IMR-90 (cell line): ENCODE measurements at regions not wholly inside any gene's neighbourhood (a gene's known extent, or its start where the extent isn't known, plus 50 kb on each side); places are given as distances from the start of the nearest gene placed in this dataset.

Source experiments
- ATAC-seq: fragments of 200-7000 bp; cut with Tn5 transposase; 2 replicates; pipeline ENCODE4 v1.9.1; 2020; ENCODE audit warnings: low read depth, mild to moderate bottlenecking, moderate library complexity
- BruUV-seq: library from RNA; stranded (reverse); fragments of 400-500 nt; replicated peaks from 2 replicates; lab custom pipeline; 2021; lab: Mats Ljungman, UMichigan
- CTCF ChIA-PET: fragments of 300-600 bp; formaldehyde crosslinking; extraction: SDS; loops from one replicate; lab custom pipeline; 2021; ENCODE audit warnings: antibody characterized with exemption; lab: Yijun Ruan, JAX
- POLR2A ChIA-PET: fragments of 300-600 bp; sonication (Branson Sonifier 250); formaldehyde crosslinking; loops from one replicate; lab custom pipeline; 2022; ENCODE audit warnings: antibody characterized with exemption; ENCODE audit not compliant: unreplicated experiment; lab: Charles Lee
- DNase-seq: peaks from one replicate; pipeline ENCODE4 v3.0.0; 2013
- H2AFZ ChIP-seq: replicated peaks from 2 replicates; pipeline ENCODE3; 2013; ENCODE audit warnings: low read length, mild to moderate bottlenecking; ENCODE audit not compliant: poor library complexity
- H2AK5ac ChIP-seq: 2 replicates; pipeline ENCODE4 v1.6.1; 2013; ENCODE audit warnings: low read depth, low read length, inconsistent platforms
- H2AK9ac ChIP-seq: replicated peaks from 2 replicates; pipeline ENCODE3; 2013; ENCODE audit warnings: mild to moderate bottlenecking, low read depth, low read length, moderate library complexity; ENCODE audit not compliant: poor library complexity
- H2BK120ac ChIP-seq: 2 replicates; pipeline ENCODE4 v1.6.1; 2013; ENCODE audit warnings: low read depth, low read length, inconsistent platforms
- H2BK15ac ChIP-seq: 3 replicates; pipeline ENCODE4 v1.6.1; 2013; ENCODE audit warnings: low read depth, low read length, inconsistent platforms
- H2BK20ac ChIP-seq: 2 replicates; pipeline ENCODE4 v1.6.1; 2013; ENCODE audit warnings: low read depth, mild to moderate bottlenecking, inconsistent platforms, low read length, moderate library complexity
- H2BK5ac ChIP-seq: 2 replicates; pipeline ENCODE4 v1.6.1; 2013; ENCODE audit warnings: mild to moderate bottlenecking, low read depth, low read length, inconsistent platforms; ENCODE audit not compliant: poor library complexity, severe bottlenecking
- H3K14ac ChIP-seq: replicated peaks from 2 replicates; pipeline ENCODE4 v1.6.1; 2013; ENCODE audit warnings: low read depth, low read length, inconsistent platforms
- H3K18ac ChIP-seq: 2 replicates; pipeline ENCODE4 v1.6.1; 2013; ENCODE audit warnings: low read depth, low read length, control low read depth
- H3K23ac ChIP-seq: 2 replicates; pipeline ENCODE4 v1.6.1; 2013; ENCODE audit warnings: low read depth, low read length, inconsistent platforms
- H3K27ac ChIP-seq: 2 replicates; pipeline ENCODE4 v1.5.1; 2013; ENCODE audit warnings: mild to moderate bottlenecking, control low read depth, low read length; ENCODE audit not compliant: insufficient read depth
- H3K27me3 ChIP-seq: 2 replicates; pipeline ENCODE4 v1.6.1; 2013; ENCODE audit warnings: low read length; ENCODE audit not compliant: control insufficient read depth, insufficient read depth
- H3K36me3 ChIP-seq: 2 replicates; pipeline ENCODE4 v1.6.1; 2013; ENCODE audit warnings: low read length, mixed read lengths; ENCODE audit not compliant: control insufficient read depth, insufficient read depth
- H3K4ac ChIP-seq: 2 replicates; pipeline ENCODE4 v1.6.1; 2013; ENCODE audit warnings: low read depth, low read length, inconsistent platforms
- H3K4me1 ChIP-seq: 2 replicates; pipeline ENCODE4 v1.6.1; 2013; ENCODE audit warnings: low read length, mixed read lengths; ENCODE audit not compliant: control insufficient read depth, insufficient read depth
- H3K4me2 ChIP-seq: 2 replicates; pipeline ENCODE4 v1.6.1; 2013; ENCODE audit warnings: low read depth, mild to moderate bottlenecking, control low read depth, low read length, moderate library complexity
- H3K4me3 ChIP-seq: 2 replicates; pipeline ENCODE4 v1.5.1; 2013; ENCODE audit warnings: low read depth, mild to moderate bottlenecking, control low read depth, low read length, moderate library complexity; ENCODE audit not compliant: insufficient read depth
- H3K56ac ChIP-seq: 2 replicates; pipeline ENCODE4 v1.6.1; 2013; ENCODE audit warnings: low read length, inconsistent platforms; ENCODE audit not compliant: insufficient read depth; ENCODE audit errors: extremely low read depth
- H3K79me1 ChIP-seq, 2 experiments: 2 replicates each; pipeline ENCODE4 v1.6.1; 2013; ENCODE audit warnings: low read length in 2 of 2, inconsistent platforms in 1 of 2, low read depth in 1 of 2
- H3K9ac ChIP-seq: 2 replicates; pipeline ENCODE4 v1.6.1; 2013; ENCODE audit warnings: low read depth, low read length, control low read depth
- H3K9me1 ChIP-seq: 2 replicates; pipeline ENCODE4 v1.6.1; 2013; ENCODE audit warnings: low read length, inconsistent platforms; ENCODE audit not compliant: insufficient read depth
- H3K9me3 ChIP-seq: 2 replicates; pipeline ENCODE4 v1.6.1; 2013; ENCODE audit warnings: low read length; ENCODE audit not compliant: control insufficient read depth, insufficient read depth
- H4K20me1 ChIP-seq: 2 replicates; pipeline ENCODE4 v1.6.1; 2013; ENCODE audit warnings: low read length, inconsistent platforms; ENCODE audit not compliant: insufficient read depth
- H4K5ac ChIP-seq: 2 replicates; pipeline ENCODE4 v1.6.1; 2013; ENCODE audit warnings: mild to moderate bottlenecking, low read depth, low read length, control low read depth
- H4K8ac ChIP-seq, 2 experiments: 2 replicates each; pipeline ENCODE4 v1.6.1; 2013; ENCODE audit warnings: low read depth in 2 of 2, low read length in 2 of 2, control low read depth in 1 of 2, inconsistent platforms in 1 of 2
- H4K91ac ChIP-seq: 2 replicates; pipeline ENCODE4 v1.6.1; 2013; ENCODE audit warnings: low read depth, low read length, inconsistent platforms; ENCODE audit not compliant: insufficient read depth
- BHLHE40 ChIP-seq: fragments of 150-350 bp; IDR thresholded peaks from 2 replicates; pipeline ENCODE4 v1.6.1; 2016; ENCODE audit warnings: mild to moderate bottlenecking, low read depth, low read length
- CEBPB ChIP-seq: IDR thresholded peaks from 2 replicates; pipeline ENCODE4 v1.6.1; 2012; ENCODE audit warnings: low read depth, low read length, improper control_type of control experiment
- CHD1 ChIP-seq: IDR thresholded peaks from 2 replicates; pipeline ENCODE4 v1.6.1; 2012; ENCODE audit warnings: low read depth, low read length, improper control_type of control experiment
- CTCF ChIP-seq: conservative IDR thresholded peaks from 2 replicates; pipeline ENCODE4 v1.5.1; 2012; ENCODE audit warnings: mild to moderate bottlenecking, low read depth, low read length, improper control_type of control experiment
- FOS ChIP-seq: fragments of 150-350 bp; IDR thresholded peaks from 2 replicates; pipeline ENCODE4 v1.6.1; 2016; ENCODE audit warnings: low read depth, low read length
- MAFK ChIP-seq: IDR thresholded peaks from 2 replicates; pipeline ENCODE4 v1.6.1; 2012; ENCODE audit warnings: low read depth, low read length, improper control_type of control experiment
- MAZ ChIP-seq: IDR thresholded peaks from 2 replicates; pipeline ENCODE4 v1.6.1; 2012; ENCODE audit warnings: low read depth, mild to moderate bottlenecking, low read length, improper control_type of control experiment, moderate library complexity, borderline replicate concordance
- MXI1 ChIP-seq: IDR thresholded peaks from 2 replicates; pipeline ENCODE4 v1.6.1; 2012; ENCODE audit warnings: low read depth, mild to moderate bottlenecking, low read length, moderate library complexity, borderline replicate concordance
- NFE2L2 ChIP-seq: fragments of 150-350 bp; IDR thresholded peaks from 2 replicates; pipeline ENCODE4 v1.6.1; 2016; ENCODE audit warnings: low read depth, mild to moderate bottlenecking, low read length
- POLR2A ChIP-seq: IDR thresholded peaks from 2 replicates; pipeline ENCODE4 v1.6.1; 2012; ENCODE audit warnings: mild to moderate bottlenecking, low read depth, low read length
- RAD21 ChIP-seq: IDR thresholded peaks from 2 replicates; pipeline ENCODE4 v1.6.1; 2012; ENCODE audit warnings: low read length, improper control_type of control experiment
- RCOR1 ChIP-seq: IDR thresholded peaks from 2 replicates; pipeline ENCODE4 v1.6.1; 2012; ENCODE audit warnings: mild to moderate bottlenecking, low read length, improper control_type of control experiment; ENCODE audit not compliant: insufficient replicate concordance
- RFX5 ChIP-seq: IDR thresholded peaks from 2 replicates; pipeline ENCODE4 v1.8.0; 2012; ENCODE audit warnings: low read depth, mild to moderate bottlenecking, low read length, moderate library complexity
- SMC3 ChIP-seq: fragments of 150-350 bp; IDR thresholded peaks from 2 replicates; pipeline ENCODE4 v1.6.1; 2016; ENCODE audit warnings: low read depth, mild to moderate bottlenecking, antibody characterized with exemption, low read length, moderate library complexity
- USF2 ChIP-seq: fragments of 150-350 bp; IDR thresholded peaks from 2 replicates; pipeline ENCODE4 v1.6.1; 2017; ENCODE audit warnings: mild to moderate bottlenecking, antibody characterized with exemption, low read length, low read depth
- WGBS, 2 experiments: methylation state at CpG; one replicate each; pipeline versions ENCODE4 v1.1.5 to v1.1.7; 2013; ENCODE audit warnings: missing lambda C conversion rate in 2 of 2; ENCODE audit not compliant: insufficient read length in 1 of 2; ENCODE audit errors: extremely low coverage in 2 of 2; 5-methylcytosine and 5-hydroxymethylcytosine counted together
- dilution Hi-C: fragments of 300-500 bp; cut with HindIII; formaldehyde crosslinking; loops from one replicate; pipeline ENCODE4 v1.14.3; 2018; ENCODE audit warnings: low sequenced_read_pairs; ENCODE audit not compliant: unreplicated experiment
- in situ Hi-C: fragments of 300-500 bp; cut with MboI; formaldehyde crosslinking; loops from 3 replicates; pipeline ENCODE4 v1.14.3; 2019; ENCODE audit warnings: low sequenced_read_pairs, inconsistent platforms, mixed read lengths
- intact Hi-C: fragments of 100-400 bp; cut with micrococcal nuclease; formaldehyde crosslinking; loops from 2 replicates; pipeline ENCODE4 v1.10.0; 2022
- TF ChIP-seq, protein P1 (sequence below): fragments of 150-350 bp; IDR thresholded peaks from 2 replicates; pipeline ENCODE4 v1.6.1; 2016; ENCODE audit warnings: low read depth, mild to moderate bottlenecking, low read length, moderate library complexity, borderline replicate concordance

DNA sequence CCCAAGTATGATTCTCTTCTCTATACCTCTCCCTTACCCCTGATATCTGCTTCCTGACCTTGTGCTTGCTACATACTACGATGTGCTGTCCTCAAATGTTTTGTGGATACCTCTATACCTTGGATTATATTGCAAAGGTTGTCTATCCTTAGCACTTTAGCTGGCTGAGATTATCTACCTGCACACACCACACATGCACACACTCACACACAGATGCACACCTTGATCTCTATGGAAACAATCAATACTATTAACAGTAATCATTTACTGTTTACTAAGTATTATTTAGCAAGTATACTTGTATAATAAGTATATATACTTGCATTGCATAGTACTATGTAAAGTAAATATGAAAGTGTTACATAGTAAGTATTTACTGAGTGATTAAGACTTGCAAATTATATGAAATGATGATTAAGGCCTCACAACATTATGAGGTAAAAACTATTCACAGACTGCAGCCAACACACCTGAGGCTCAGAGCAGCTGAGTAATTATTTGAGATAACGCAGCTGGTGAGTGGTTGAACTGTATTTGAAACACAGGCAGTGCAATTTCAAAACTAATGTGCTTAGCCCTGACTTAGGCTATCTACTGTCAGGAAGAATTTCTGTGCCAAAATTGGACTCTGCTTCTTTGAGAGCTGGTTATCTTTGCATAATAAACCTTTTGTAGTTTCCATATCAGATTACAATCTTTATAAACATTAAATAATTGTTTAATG is 699.9 kb downstream of the FRK start:
- Histone ChIP-seq H3K14ac (no peak overlapping the region), H3K4me1 (no peaks in the 10 kb centered on the region), H3K4me2 (no peak overlapping the region), H2AK9ac (no peak overlapping the region), H2BK120ac (no peak overlapping the region), H4K5ac (no peak overlapping the region), H4K8ac (no peak overlapping the region), H3K56ac (no peak overlapping the region), H3K36me3 (no peaks in the 10 kb centered on the region), H3K27me3 (no peaks in the 10 kb centered on the region), H3K4ac (no peak overlapping the region), H3K23ac (no peak overlapping the region), H2AK5ac (no peak overlapping the region), H3K9ac (no peak overlapping the region), H3K27ac (no peak overlapping the region), H2AFZ (no peak overlapping the region), H2BK20ac (no peak overlapping the region), H4K91ac (no peak overlapping the region), H3K9me1 (no peaks in the 10 kb centered on the region), H2BK15ac (no peak overlapping the region), H3K18ac (no peak overlapping the region), H3K4me3 (no peak overlapping the region), H3K79me1 (no peaks in the 10 kb centered on the region), H2BK5ac (no peak overlapping the region), H4K20me1 (no peaks in the 10 kb centered on the region), H3K9me3 (0 out of 2 replicates have a peak, but pooled peaks cover 4% of the 10 kb centered on the region)
- DNase-seq (no peak), ATAC-seq (no peak)
- POLR2A ChIA-PET = no interaction called here
- TF ChIP-seq RFX5 = no peak
- no peak for TF ChIP-seq RCOR1
- TF ChIP-seq FOS = no peak
- TF ChIP-seq MXI1 = no peak
- TF ChIP-seq, protein P1, sequence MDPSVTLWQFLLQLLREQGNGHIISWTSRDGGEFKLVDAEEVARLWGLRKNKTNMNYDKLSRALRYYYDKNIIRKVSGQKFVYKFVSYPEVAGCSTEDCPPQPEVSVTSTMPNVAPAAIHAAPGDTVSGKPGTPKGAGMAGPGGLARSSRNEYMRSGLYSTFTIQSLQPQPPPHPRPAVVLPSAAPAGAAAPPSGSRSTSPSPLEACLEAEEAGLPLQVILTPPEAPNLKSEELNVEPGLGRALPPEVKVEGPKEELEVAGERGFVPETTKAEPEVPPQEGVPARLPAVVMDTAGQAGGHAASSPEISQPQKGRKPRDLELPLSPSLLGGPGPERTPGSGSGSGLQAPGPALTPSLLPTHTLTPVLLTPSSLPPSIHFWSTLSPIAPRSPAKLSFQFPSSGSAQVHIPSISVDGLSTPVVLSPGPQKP = no peak
- TF ChIP-seq NFE2L2 = no peak
- TF ChIP-seq MAZ = no peak
- TF ChIP-seq RAD21 = no peak
- no peak for TF ChIP-seq SMC3
- no peak for TF ChIP-seq CEBPB
- no peak for TF ChIP-seq BHLHE40
- TF ChIP-seq CTCF = no peak
- TF ChIP-seq CHD1 = no peak
- no peak for TF ChIP-seq POLR2A
- TF ChIP-seq USF2 = no peak
- TF ChIP-seq MAFK = no peak
- WGBS, 2 experiments = no CpG with 5 or more reads among the region's 2 CpGs
- in situ Hi-C loops (no loop called here), intact Hi-C loops (no loop called here), dilution Hi-C loops (no loop called here)
- no TSS peak for BruUV-seq
- CTCF ChIA-PET = no interaction called here
